HUES64 (cell line): ENCODE measurements at regions not wholly inside any gene's neighbourhood (a gene's known extent, or its start where the extent isn't known, plus 50 kb on each side); places are given as distances from the start of the nearest gene placed in this dataset.
A peak's percentile ranks its signal among the peaks of the same experiment; 100 is the strongest.
"Not testable (repeated sequence)": the region's sequence is repeated elsewhere in the genome, so short reads cannot be mapped to it uniquely, and the experiment has no call there.

Experiments used
- H3K27ac ChIP-seq: 2 replicates; pipeline ENCODE4 v1.7.0; 2013; ENCODE audit warnings: low read depth, low read length, inconsistent platforms
- H3K27me3 ChIP-seq: 2 replicates; pipeline ENCODE4 v1.6.1; 2013; ENCODE audit warnings: mild to moderate bottlenecking, low read length; ENCODE audit not compliant: insufficient read depth
- H3K36me3 ChIP-seq: 2 replicates; pipeline ENCODE4 v1.6.1; 2013; ENCODE audit warnings: mild to moderate bottlenecking, low read length; ENCODE audit not compliant: insufficient read depth
- H3K4me1 ChIP-seq: 2 replicates; pipeline ENCODE4 v1.6.1; 2013; ENCODE audit warnings: mild to moderate bottlenecking, low read length, moderate library complexity; ENCODE audit not compliant: insufficient read depth
- H3K4me3 ChIP-seq: 2 replicates; pipeline ENCODE4 v1.5.1; 2013; ENCODE audit warnings: mild to moderate bottlenecking, low read length, moderate library complexity
- H3K9ac ChIP-seq: 2 replicates; pipeline ENCODE4 v1.6.1; 2013; ENCODE audit warnings: mild to moderate bottlenecking, low read depth, low read length
- H3K9me3 ChIP-seq: 2 replicates; pipeline ENCODE4 v1.6.1; 2013; ENCODE audit warnings: low read depth, low read length; ENCODE audit not compliant: insufficient read depth
- WGBS: fragments of 150-250, 120-280 bp; methylation state at CpG from one replicate; pipeline ENCODE4 v1.1.7; 2013; ENCODE audit warnings: missing lambda C conversion rate; 5-methylcytosine and 5-hydroxymethylcytosine counted together

- Histone ChIP-seq H3K27ac (peak overlapping the region; percentile 2; the same call in 1 of the 2 replicates), H3K9ac (no peak overlapping the region), H3K36me3 (no peaks in the 10 kb centered on the region), H3K4me3 (no peak overlapping the region), H3K9me3 (no peaks in the 10 kb centered on the region), H3K4me1 (peaks cover 30% of the 10 kb centered on the region), H3K27me3 (no peaks in the 10 kb centered on the region)
- WGBS: 81% methylated on average over 2 of the region's 4 CpGs
These were observed 156.0 kb upstream of the L3MBTL4 start for GRCh38 chr18:6570581-6571238.

DNA sequence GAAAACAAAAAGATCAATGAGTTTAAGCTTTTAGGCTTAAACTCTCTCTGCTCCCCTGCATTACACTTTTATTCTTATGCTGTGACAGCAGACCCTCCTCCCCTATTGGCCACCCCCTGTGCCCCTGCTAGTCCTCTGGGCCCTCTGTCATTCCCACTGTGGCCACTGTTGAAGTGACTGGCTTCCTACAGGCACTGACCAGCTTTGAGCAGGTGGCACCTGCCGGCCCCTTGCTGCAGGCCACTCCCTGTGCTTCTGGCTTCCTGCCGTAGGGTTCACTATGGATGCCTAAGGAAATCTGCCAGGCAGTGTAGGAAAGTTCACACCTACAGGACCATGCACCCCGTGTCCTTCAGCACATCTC lies 156.5 kb upstream of the L3MBTL4 start:
- WGBS: 70% methylated on average over 3 of the region's 3 CpGs
- no peak overlapping the region for H3K9ac ChIP-seq
- no peaks in the 10 kb centered on the region for H3K9me3 ChIP-seq
- H3K4me1 ChIP-seq: peaks cover 25% of the 10 kb centered on the region
- H3K36me3 ChIP-seq: no peaks in the 10 kb centered on the region
- no peaks in the 10 kb centered on the region for H3K27me3 ChIP-seq
- H3K27ac ChIP-seq: peak overlapping the region; percentile 28; the same call in 1 of the 2 replicates
- H3K4me3 ChIP-seq: no peak overlapping the region

DNA sequence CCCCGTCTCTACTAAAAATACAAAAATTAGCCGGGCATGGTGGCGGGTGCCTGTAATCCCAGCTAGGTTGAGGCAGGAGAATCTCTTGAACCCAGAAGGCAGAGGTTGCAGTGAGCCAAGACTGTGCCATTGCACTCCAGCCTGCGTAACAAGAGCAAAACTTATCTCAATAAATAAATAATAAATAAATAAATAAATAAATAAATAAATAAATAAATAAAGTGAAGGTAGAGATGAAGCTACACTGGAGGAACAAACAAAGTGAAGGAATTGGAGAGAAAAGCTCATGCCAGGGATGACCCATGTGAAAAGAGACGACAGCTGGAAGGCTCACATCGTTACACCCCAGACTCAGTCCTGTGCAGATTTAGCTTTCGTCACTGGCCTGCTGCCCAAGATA lies 157.3 kb upstream of the ARHGAP28 start:
- not testable (repeated sequence) for H3K27me3 ChIP-seq, H3K9me3 ChIP-seq, H3K36me3 ChIP-seq, H3K9ac ChIP-seq, H3K4me3 ChIP-seq, H3K27ac ChIP-seq
- 94% methylated on average over 6 of the region's 7 CpGs for WGBS
- H3K4me1 ChIP-seq: peaks cover 15% of the 10 kb centered on the region; the same call in 1 of the 2 replicates

DNA sequence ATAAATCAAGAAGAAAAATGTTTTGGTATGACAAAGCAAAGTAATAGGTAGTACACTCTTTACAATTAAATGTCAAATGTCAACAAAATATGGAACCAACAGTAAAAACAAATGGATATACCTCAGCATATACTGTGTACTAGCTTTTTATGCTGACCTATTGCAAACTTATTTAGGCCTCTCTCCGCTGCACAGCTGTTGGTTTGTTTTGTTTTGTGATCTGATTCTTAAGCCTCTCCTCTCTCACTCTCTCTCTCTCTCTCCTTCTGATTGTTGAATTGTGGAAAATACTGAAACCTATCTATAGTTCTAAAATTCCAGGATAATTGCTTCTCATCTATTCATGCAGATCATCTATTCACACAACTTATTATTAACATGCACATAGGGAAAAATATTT lies 154.9 kb upstream of the ARHGAP28 start:
- no CpG with 5 or more reads among the region's 1 CpG for WGBS
- H3K9me3 ChIP-seq: no peaks in the 10 kb centered on the region
- no peak overlapping the region for H3K9ac ChIP-seq
- no peak overlapping the region for H3K4me3 ChIP-seq
- H3K36me3 ChIP-seq: no peaks in the 10 kb centered on the region
- H3K27me3 ChIP-seq: no peaks in the 10 kb centered on the region
- peaks cover 11% of the 10 kb centered on the region; the same call in 1 of the 2 replicates for H3K4me1 ChIP-seq
- no peak overlapping the region for H3K27ac ChIP-seq

- WGBS: 93% methylated on average over 10 of the region's 10 CpGs
These were observed 153.6 kb upstream of the ARHGAP28 start for GRCh38 chr18:6575908-6576307.

DNA sequence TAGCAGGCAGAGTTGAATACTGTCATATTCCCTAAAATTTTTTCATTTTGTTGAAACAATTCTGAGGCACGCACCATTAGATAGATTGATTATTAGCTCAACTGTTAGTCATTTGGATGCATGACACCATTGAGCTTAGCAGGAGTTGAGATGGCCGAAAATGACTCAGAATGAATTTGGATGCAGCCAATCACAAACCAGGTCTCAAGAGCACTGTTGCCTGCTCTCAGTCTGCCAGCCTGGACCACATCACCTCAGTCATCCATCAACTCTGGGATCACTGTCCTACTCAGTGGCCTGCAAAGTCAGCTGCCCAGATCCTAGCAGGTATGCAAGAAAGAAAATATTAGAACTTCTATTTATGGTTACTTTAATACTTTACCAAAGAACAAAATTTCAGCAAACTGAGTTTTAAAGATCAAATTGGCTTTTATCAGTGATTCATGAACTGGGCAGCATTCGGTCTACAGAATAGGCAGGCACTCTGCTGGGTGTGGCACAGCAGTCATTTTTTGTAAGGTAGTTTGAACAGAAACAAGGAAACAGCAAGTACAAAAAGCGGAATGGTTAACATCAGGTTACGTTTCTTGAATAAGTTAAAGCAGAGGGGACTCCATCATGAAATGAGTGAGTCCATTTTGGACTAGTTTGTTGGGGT lies 152.7 kb upstream of the ARHGAP28 start:
- Histone ChIP-seq H3K36me3 (no peaks in the 10 kb centered on the region), H3K9me3 (no peaks in the 10 kb centered on the region), H3K27ac (no peak overlapping the region), H3K4me1 (peaks cover 5% of the 10 kb centered on the region; the same call in 1 of the 2 replicates), H3K27me3 (no peaks in the 10 kb centered on the region), H3K4me3 (no peak overlapping the region), H3K9ac (no peak overlapping the region)
- 95% methylated on average over 5 of the region's 5 CpGs for WGBS

More at GRCh38 chr18:6575908-6576307, 153.6 kb upstream of the ARHGAP28 start:
- Histone ChIP-seq H3K4me3 (no peak overlapping the region), H3K9ac (no peak overlapping the region), H3K27ac (no peak overlapping the region), H3K9me3 (no peaks in the 10 kb centered on the region), H3K36me3 (no peaks in the 10 kb centered on the region), H3K4me1 (peaks cover 8% of the 10 kb centered on the region; the same call in 1 of the 2 replicates), H3K27me3 (no peaks in the 10 kb centered on the region)

DNA sequence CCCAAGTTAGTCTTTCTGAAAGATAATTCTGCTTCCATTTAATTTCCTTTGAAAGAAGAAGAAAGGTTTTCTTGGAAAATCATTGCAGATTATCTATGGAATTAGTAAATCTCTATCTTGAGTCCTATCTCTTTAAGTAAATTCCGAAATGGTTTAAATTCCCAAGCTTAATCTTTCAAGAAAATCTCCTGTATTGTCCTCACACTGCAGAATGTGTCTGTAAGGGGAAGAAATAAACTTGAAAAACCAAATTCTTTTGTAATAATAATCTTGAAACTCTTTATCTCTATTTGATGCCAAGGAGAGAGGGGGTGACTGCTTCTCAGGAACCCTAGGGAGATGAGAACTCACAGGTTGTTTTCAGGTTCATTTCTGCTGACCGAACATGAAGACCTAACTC lies 150.8 kb upstream of the ARHGAP28 start:
- H3K36me3 ChIP-seq: no peaks in the 10 kb centered on the region
- no peak overlapping the region for H3K27ac ChIP-seq
- H3K9ac ChIP-seq: no peak overlapping the region
- no peak overlapping the region for H3K4me3 ChIP-seq
- 0 out of 2 replicates have a peak, but pooled peaks cover 5% of the 10 kb centered on the region for H3K4me1 ChIP-seq
- no peaks in the 10 kb centered on the region for H3K27me3 ChIP-seq
- H3K9me3 ChIP-seq: 0 out of 2 replicates have a peak, but pooled peaks cover 8% of the 10 kb centered on the region
- WGBS: 86% methylated on average over 1 of the region's 2 CpGs

DNA sequence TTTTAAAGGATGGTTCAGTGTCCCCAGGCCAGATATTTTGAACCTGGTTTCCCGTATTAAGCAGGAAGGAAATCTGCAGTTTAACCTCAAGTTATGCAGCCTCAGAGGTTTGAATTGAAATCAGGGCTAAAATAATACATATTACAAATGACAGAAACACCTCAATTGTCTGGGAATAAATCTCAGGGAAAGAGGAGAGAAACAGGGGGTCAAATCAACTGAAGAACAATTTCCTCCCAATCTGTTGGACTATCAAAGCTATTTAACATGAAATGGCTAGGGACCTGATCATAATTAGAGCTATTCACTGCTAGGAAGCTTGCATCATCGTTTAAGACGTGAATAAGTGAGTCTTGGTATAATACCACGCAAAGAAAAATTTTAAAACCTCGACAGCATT lies 150.0 kb upstream of the ARHGAP28 start:
- WGBS: 88% methylated on average over 3 of the region's 5 CpGs

GRCh38 chr18:6580401-6580800 lies 149.1 kb upstream of the ARHGAP28 start:
- 88% methylated on average over 1 of the region's 1 CpG for WGBS
- no peaks in the 10 kb centered on the region for H3K4me1 ChIP-seq

More for the DNA sequence above, 150.0 kb upstream of the ARHGAP28 start:
- 0 out of 2 replicates have a peak, but pooled peaks cover 12% of the 10 kb centered on the region for H3K9me3 ChIP-seq
- no peaks in the 10 kb centered on the region for H3K4me1 ChIP-seq
- H3K27me3 ChIP-seq: no peaks in the 10 kb centered on the region
- no peak overlapping the region for H3K9ac ChIP-seq
- H3K4me3 ChIP-seq: no peak overlapping the region
- H3K36me3 ChIP-seq: no peaks in the 10 kb centered on the region
- H3K27ac ChIP-seq: no peak overlapping the region

GRCh38 chr18:6589923-6590322 lies 139.6 kb upstream of the ARHGAP28 start:
- Histone ChIP-seq H3K9ac (no peak overlapping the region), H3K27ac (no peak overlapping the region), H3K36me3 (no peaks in the 10 kb centered on the region), H3K4me3 (no peak overlapping the region), H3K4me1 (0 out of 2 replicates have a peak, but pooled peaks cover 6% of the 10 kb centered on the region), H3K27me3 (no peaks in the 10 kb centered on the region), H3K9me3 (no peaks in the 10 kb centered on the region)
- WGBS: no CpG with 5 or more reads among the region's 1 CpG

More at GRCh38 chr18:6580401-6580800, 149.1 kb upstream of the ARHGAP28 start:
- Histone ChIP-seq H3K27ac (no peak overlapping the region), H3K9ac (no peak overlapping the region), H3K27me3 (no peaks in the 10 kb centered on the region), H3K9me3 (0 out of 2 replicates have a peak, but pooled peaks cover 12% of the 10 kb centered on the region), H3K4me3 (no peak overlapping the region), H3K36me3 (no peaks in the 10 kb centered on the region)

DNA sequence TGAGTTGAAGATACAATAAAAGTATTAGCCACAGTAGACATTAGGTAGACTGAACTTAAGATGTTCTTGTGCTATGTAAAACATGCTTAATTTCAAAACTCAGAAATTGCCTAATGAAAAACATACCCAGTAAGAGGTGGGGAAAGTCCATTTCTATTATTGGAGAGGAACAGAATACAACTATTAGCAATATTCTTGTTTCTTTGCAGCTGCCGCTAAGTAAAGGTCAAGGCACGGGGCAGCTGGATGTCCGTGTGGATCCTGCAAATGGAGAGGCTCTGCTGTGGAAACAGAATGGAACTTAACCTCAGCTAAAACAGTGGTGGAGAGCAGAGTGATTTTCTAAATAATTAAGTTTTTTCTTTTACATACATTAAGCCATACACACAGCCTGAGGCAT lies 139.2 kb upstream of the ARHGAP28 start:
- Histone ChIP-seq H3K36me3 (no peaks in the 10 kb centered on the region), H3K27me3 (no peaks in the 10 kb centered on the region), H3K27ac (no peak overlapping the region), H3K4me3 (no peak overlapping the region), H3K9ac (no peak overlapping the region), H3K9me3 (no peaks in the 10 kb centered on the region), H3K4me1 (0 out of 2 replicates have a peak, but pooled peaks cover 6% of the 10 kb centered on the region)
- 79% methylated on average over 3 of the region's 3 CpGs for WGBS
